ENCODE measurements at regions not wholly inside any gene's neighbourhood (a gene's known extent, or its start where the extent isn't known, plus 50 kb on each side); places are given as distances from the start of the nearest gene placed in this dataset.

DNA sequence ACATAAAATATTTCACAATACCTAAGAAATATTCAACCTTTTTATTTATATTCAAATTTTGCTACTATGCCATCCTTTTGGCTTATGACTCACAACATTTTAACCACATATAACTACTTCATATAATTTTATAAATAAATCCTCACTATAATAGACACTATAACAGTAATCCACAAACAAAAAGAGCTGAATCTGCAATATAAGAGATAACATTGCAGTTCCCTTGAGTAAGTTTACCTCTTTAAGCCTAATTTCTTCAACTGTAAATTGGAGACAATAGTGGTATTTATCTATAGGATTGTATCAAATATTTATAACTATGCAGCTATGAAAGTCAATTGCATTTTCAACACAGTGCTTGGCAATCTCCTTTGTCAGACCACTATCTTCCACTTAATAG, 1084.5 kb downstream of the NR2F1-AS1 start:
- TF ChIP-seq, protein P1, sequence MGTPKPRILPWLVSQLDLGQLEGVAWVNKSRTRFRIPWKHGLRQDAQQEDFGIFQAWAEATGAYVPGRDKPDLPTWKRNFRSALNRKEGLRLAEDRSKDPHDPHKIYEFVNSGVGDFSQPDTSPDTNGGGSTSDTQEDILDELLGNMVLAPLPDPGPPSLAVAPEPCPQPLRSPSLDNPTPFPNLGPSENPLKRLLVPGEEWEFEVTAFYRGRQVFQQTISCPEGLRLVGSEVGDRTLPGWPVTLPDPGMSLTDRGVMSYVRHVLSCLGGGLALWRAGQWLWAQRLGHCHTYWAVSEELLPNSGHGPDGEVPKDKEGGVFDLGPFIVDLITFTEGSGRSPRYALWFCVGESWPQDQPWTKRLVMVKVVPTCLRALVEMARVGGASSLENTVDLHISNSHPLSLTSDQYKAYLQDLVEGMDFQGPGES (IDR thresholded peaks at IDR 0.05) = no peak
- no peak for TF ChIP-seq CREB1 (IDR thresholded peaks at IDR 0.05; ENCODE audit: low read depth)
- TF ChIP-seq SUZ12 (IDR thresholded peaks at IDR 0.05; ENCODE audit: unreplicated experiment) = no peak
- no peak for TF ChIP-seq SIX5 (IDR thresholded peaks at IDR 0.05; ENCODE audit: low read depth, low read length, severe bottlenecking)
- no peak for TF ChIP-seq RFX5 (IDR thresholded peaks at IDR 0.05; ENCODE audit: low read depth, low read length)
- no peak for TF ChIP-seq CHD1 (IDR thresholded peaks at IDR 0.05; ENCODE audit: low read depth, low read length)
- TF ChIP-seq HDGF (IDR thresholded peaks at IDR 0.05) = no peak
- no peak for TF ChIP-seq SRF (IDR thresholded peaks at IDR 0.05; ENCODE audit: low read depth in 2 of 2, low read length in 2 of 2)
- Histone ChIP-seq H3K27me3 (replicated peaks in 1 of 2; ENCODE audit: control insufficient read depth in 2 of 2, insufficient read depth in 2 of 2, low read length in 1 of 2) (no peaks in the 10 kb centered on the region), H3K9me3 (replicated peaks; ENCODE audit: control insufficient read depth, insufficient read depth, low read length) (no peaks in the 10 kb centered on the region), H3K79me2 (ENCODE audit: control insufficient read depth, insufficient read depth, low read length) (no peaks in the 10 kb centered on the region), H3K4me2 (ENCODE audit: control insufficient read depth, insufficient read depth) (no peak overlapping the region), H3K27ac (ENCODE audit: control insufficient read depth, insufficient read depth) (no peak overlapping the region), H3K9ac (ENCODE audit: control insufficient read depth, insufficient read depth, low read length) (no peak overlapping the region), H3K36me3 (ENCODE audit: control insufficient read depth in 2 of 2, insufficient read depth in 2 of 2, low read length in 1 of 2) (no peaks in the 10 kb centered on the region), H3K4me1 (ENCODE audit: control insufficient read depth, insufficient read depth, low read length) (no peaks in the 10 kb centered on the region), H3K4me3 (no peak overlapping the region), H2AFZ (ENCODE audit: control insufficient read depth, low read depth, low read length) (no peak overlapping the region), H4K20me1 (ENCODE audit: control insufficient read depth, insufficient read depth) (no peaks in the 10 kb centered on the region)
- no peak for ATAC-seq
- DNase-seq (ENCODE audit: low read depth, low spot score) = no peak
- ChIA-PET SMC1A (ENCODE audit: uncharacterized antibody, unreplicated experiment) (interaction anchor here (1.7 kb wide), 1 partner anchor 8 kb away, joined by 5 read pairs; no protein-coding TSS in a partner anchor), POLR2A (no interaction called here), RAD21 (ENCODE audit: unreplicated experiment) (no interaction called here), CTCF (interaction anchor here (1.1 kb wide), 1 partner anchor 9 kb away, joined by 3 read pairs; no protein-coding TSS in a partner anchor)
- FAIRE-seq = no peak
- BruUV-seq (replicated peaks) = no TSS peak
- intact Hi-C loops (cut with micrococcal nuclease; ENCODE audit: unreplicated experiment) (no loop called here), in situ Hi-C loops (cut with MboI) (no loop called here)

DNA sequence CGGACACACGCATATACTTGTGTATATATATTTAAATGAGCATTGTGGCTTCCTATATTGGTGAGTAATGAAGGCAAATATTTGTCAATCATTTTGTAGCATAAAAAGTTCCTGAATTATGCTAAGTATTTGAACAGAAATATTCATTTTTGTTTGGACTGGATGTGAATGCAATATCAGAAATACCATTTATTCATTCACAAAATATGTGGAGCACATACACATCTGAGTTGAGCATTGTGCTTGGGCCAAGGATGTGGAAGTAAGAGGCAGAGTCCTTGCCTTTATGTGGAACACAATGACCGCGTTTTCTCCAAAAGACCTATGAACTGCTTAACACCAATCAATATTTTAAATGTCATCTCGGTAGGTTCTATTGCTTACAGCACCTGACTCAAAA, 1086.5 kb downstream of the NR2F1-AS1 start:
- Histone ChIP-seq H3K9ac (ENCODE audit: control insufficient read depth, insufficient read depth, low read length) (no peak overlapping the region), H3K27ac (ENCODE audit: control insufficient read depth, insufficient read depth) (no peak overlapping the region), H3K4me2 (ENCODE audit: control insufficient read depth, insufficient read depth) (no peak overlapping the region), H3K9me3 (replicated peaks; ENCODE audit: control insufficient read depth, insufficient read depth, low read length) (no peaks in the 10 kb centered on the region), H3K4me1 (ENCODE audit: control insufficient read depth, insufficient read depth, low read length) (no peaks in the 10 kb centered on the region), H2AFZ (ENCODE audit: control insufficient read depth, low read depth, low read length) (no peak overlapping the region), H4K20me1 (ENCODE audit: control insufficient read depth, insufficient read depth) (no peaks in the 10 kb centered on the region), H3K4me3 (no peak overlapping the region), H3K27me3 (replicated peaks in 1 of 2; ENCODE audit: control insufficient read depth in 2 of 2, insufficient read depth in 2 of 2, low read length in 1 of 2) (no peaks in the 10 kb centered on the region), H3K79me2 (ENCODE audit: control insufficient read depth, insufficient read depth, low read length) (no peaks in the 10 kb centered on the region), H3K36me3 (ENCODE audit: control insufficient read depth in 2 of 2, insufficient read depth in 2 of 2, low read length in 1 of 2) (no peaks in the 10 kb centered on the region)
- BruUV-seq (replicated peaks) = no TSS peak
- ChIA-PET RAD21 (ENCODE audit: unreplicated experiment) (no interaction called here), POLR2A (no interaction called here), CTCF (no interaction called here), SMC1A (ENCODE audit: uncharacterized antibody, unreplicated experiment) (no interaction called here)
- in situ Hi-C loops (cut with MboI) = no loop called here
- ATAC-seq (no peak), FAIRE-seq (no peak), DNase-seq (ENCODE audit: low read depth, low spot score) (no peak)
- 39% methylated on average over 5 of the region's 5 CpGs for WGBS (ENCODE audit: insufficient coverage, insufficient replicate concordance, low lambda C conversion rate, missing lambda C conversion rate)
- intact Hi-C loops (cut with micrococcal nuclease; ENCODE audit: unreplicated experiment) = no loop called here
- no peak for TF ChIP-seq TARDBP (IDR thresholded peaks at IDR 0.05; ENCODE audit: borderline replicate concordance)
- no peak for TF ChIP-seq ZNF622 (IDR thresholded peaks at IDR 0.05)
- TF ChIP-seq LARP7 (IDR thresholded peaks at IDR 0.05) = no peak
- TF ChIP-seq MYC (IDR thresholded peaks at IDR 0.05; ENCODE audit: insufficient read depth, insufficient read length, insufficient replicate concordance, low read length, severe bottlenecking) = no peak
- no peak for TF ChIP-seq FOXM1 (IDR thresholded peaks at IDR 0.05; ENCODE audit: low read depth, low read length)
- TF ChIP-seq, protein P2, sequence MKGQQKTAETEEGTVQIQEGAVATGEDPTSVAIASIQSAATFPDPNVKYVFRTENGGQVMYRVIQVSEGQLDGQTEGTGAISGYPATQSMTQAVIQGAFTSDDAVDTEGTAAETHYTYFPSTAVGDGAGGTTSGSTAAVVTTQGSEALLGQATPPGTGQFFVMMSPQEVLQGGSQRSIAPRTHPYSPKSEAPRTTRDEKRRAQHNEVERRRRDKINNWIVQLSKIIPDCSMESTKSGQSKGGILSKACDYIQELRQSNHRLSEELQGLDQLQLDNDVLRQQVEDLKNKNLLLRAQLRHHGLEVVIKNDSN (IDR thresholded peaks at IDR 0.05; ENCODE audit: borderline replicate concordance, extremely low read length, insufficient read depth, low read depth, low read length) = no peak
- no peak for TF ChIP-seq SMC3 (IDR thresholded peaks at IDR 0.05; ENCODE audit: borderline replicate concordance, low read length)
- no peak for TF ChIP-seq SUZ12 (IDR thresholded peaks at IDR 0.05; ENCODE audit: unreplicated experiment)
- TF ChIP-seq NBN (IDR thresholded peaks at IDR 0.05) = no peak
- no peak for TF ChIP-seq MTA3 (IDR thresholded peaks at IDR 0.05; ENCODE audit: borderline replicate concordance, low read length)
- TF ChIP-seq, protein P3, sequence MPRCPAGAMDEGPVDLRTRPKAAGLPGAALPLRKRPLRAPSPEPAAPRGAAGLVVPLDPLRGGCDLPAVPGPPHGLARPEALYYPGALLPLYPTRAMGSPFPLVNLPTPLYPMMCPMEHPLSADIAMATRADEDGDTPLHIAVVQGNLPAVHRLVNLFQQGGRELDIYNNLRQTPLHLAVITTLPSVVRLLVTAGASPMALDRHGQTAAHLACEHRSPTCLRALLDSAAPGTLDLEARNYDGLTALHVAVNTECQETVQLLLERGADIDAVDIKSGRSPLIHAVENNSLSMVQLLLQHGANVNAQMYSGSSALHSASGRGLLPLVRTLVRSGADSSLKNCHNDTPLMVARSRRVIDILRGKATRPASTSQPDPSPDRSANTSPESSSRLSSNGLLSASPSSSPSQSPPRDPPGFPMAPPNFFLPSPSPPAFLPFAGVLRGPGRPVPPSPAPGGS (IDR thresholded peaks at IDR 0.05; ENCODE audit: borderline replicate concordance, insufficient read depth, low read depth, low read length, poor library complexity, severe bottlenecking) = no peak

Data from GM12878 (cell line).